ENCODE measurements at regions not wholly inside any gene's neighbourhood (a gene's known extent, or its start where the extent isn't known, plus 50 kb on each side); places are given as distances from the start of the nearest gene placed in this dataset.
"Not testable (repeated sequence)": the region's sequence is repeated elsewhere in the genome, so short reads cannot be mapped to it uniquely, and the experiment has no call there.

DNA sequence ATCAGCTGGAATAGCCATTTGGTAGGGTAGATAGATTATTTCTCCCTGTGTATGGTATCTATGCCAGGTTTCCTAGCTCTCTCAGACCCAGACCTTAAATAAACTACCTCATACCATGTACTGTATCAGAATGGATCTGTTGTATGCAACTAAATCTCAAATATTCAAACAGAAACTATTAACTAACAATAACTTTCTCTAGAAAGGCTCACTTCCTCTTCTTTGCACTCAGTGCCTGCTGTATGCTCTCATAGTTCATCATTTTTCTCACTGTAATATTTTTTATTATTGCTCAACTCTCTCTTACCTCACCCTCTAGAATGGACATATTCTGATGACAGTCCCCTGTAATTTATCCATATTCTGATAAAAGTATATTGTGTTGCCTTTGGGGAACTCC, 182.4 kb downstream of the TOX3 start:
- Histone ChIP-seq H3K4me3 (ENCODE audit: low read depth, low read length) (no peak overlapping the region), H3K9me3 (ENCODE audit: control insufficient read depth, insufficient read depth, low read length) (no peaks in the 10 kb centered on the region), H3K36me3 (ENCODE audit: control insufficient read depth, insufficient read depth, low read length) (no peaks in the 10 kb centered on the region), H3K27me3 (ENCODE audit: control insufficient read depth, insufficient read depth, low read length) (no peaks in the 10 kb centered on the region), H3K4me1 (ENCODE audit: control insufficient read depth, insufficient read depth, low read length) (no peaks in the 10 kb centered on the region), H3K27ac (ENCODE audit: low read depth, low read length) (no peak overlapping the region)
- no peak for DNase-seq (ENCODE audit: low read depth in 4 of 6, low spot score in 6 of 6)

DNA sequence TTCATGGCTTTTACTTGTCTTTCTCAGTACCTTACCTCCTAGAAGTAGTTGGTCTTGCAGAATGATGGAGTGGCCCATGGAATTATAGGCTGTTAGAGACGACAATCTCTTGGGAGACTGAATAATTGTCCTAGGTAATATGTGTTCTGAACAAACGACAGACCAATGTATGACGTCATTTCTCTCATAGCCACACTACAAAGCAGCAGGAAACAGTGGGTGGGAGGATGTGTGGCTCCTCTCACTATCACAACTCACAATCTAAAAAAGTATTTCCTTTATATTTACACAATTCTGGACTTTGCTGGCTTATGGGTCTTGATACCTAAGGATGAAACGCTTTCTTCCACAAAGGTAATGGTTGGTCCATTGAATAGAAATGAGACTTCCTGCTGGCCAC, 183.9 kb downstream of the TOX3 start:
- no peak overlapping the region for H3K27ac ChIP-seq (ENCODE audit: low read depth, low read length)

DNA sequence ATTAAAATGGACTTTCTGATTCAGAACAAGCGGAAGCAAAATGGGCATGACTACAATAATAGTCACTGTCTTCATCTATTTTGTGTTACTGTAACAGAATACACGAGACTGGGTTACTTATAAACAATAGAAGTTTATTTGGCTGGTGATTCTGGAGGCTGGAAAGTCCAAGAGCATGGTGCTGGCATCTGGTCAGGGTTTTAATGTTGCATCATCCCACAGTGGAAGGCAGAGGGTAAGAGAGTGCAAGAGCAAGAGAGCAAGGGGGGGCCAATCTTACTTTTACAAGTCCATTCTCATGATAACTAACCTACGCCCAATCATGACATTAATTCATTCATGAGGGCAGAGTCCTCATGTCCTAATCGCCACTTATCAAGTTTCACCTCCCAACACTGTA, 189.2 kb downstream of the TOX3 start:
- DNase-seq (ENCODE audit: low read depth in 4 of 6, low spot score in 6 of 6) = no peak
- no peak overlapping the region for H3K4me3 ChIP-seq (ENCODE audit: low read depth, low read length)
- H3K27me3 ChIP-seq (ENCODE audit: control insufficient read depth, insufficient read depth, low read length) = no peaks in the 10 kb centered on the region
- no peaks in the 10 kb centered on the region for H3K36me3 ChIP-seq (ENCODE audit: control insufficient read depth, insufficient read depth, low read length)
- WGBS (ENCODE audit: insufficient coverage) = 100% methylated on average over 2 of the region's 4 CpGs
- no peaks in the 10 kb centered on the region for H3K4me1 ChIP-seq (ENCODE audit: control insufficient read depth, insufficient read depth, low read length)
- no peak overlapping the region for H3K27ac ChIP-seq (ENCODE audit: low read depth, low read length)
- H3K9me3 ChIP-seq (ENCODE audit: control insufficient read depth, insufficient read depth, low read length) = peaks cover 3% of the 10 kb centered on the region

More for the DNA sequence above, 183.9 kb downstream of the TOX3 start:
- Histone ChIP-seq H3K36me3 (ENCODE audit: control insufficient read depth, insufficient read depth, low read length) (no peaks in the 10 kb centered on the region), H3K27me3 (ENCODE audit: control insufficient read depth, insufficient read depth, low read length) (no peaks in the 10 kb centered on the region), H3K9me3 (ENCODE audit: control insufficient read depth, insufficient read depth, low read length) (no peaks in the 10 kb centered on the region), H3K4me3 (ENCODE audit: low read depth, low read length) (no peak overlapping the region), H3K4me1 (ENCODE audit: control insufficient read depth, insufficient read depth, low read length) (no peaks in the 10 kb centered on the region)
- no CpG with 5 or more reads among the region's 4 CpGs for WGBS (ENCODE audit: insufficient coverage)
- no peak for DNase-seq (ENCODE audit: low read depth in 4 of 6, low spot score in 6 of 6)

DNA sequence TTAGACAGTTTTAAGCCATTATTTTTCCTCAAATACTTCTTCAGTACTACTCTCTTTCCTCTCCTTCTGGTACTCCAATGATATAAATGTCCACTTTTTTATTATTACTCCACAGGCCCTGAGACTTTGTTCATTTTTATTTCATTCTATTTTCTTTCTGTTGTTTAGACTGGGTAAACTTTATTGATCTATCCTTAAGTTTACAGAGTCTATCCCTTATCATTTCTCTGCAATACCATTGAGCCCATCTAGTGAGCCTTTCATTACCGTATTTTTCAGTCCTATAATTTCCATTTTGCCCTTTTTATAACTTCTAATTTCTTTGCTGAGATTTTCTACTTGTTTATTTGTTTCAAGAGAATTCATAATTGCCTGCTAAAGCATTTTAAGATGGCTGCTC, 193.7 kb downstream of the TOX3 start:
- Histone ChIP-seq H3K27ac (ENCODE audit: low read depth, low read length) (no peak overlapping the region), H3K27me3 (ENCODE audit: control insufficient read depth, insufficient read depth, low read length) (no peaks in the 10 kb centered on the region), H3K36me3 (ENCODE audit: control insufficient read depth, insufficient read depth, low read length) (no peaks in the 10 kb centered on the region), H3K4me1 (ENCODE audit: control insufficient read depth, insufficient read depth, low read length) (no peaks in the 10 kb centered on the region), H3K4me3 (ENCODE audit: low read depth, low read length) (no peak overlapping the region), H3K9me3 (ENCODE audit: control insufficient read depth, insufficient read depth, low read length) (peaks cover 3% of the 10 kb centered on the region)
- no CpG with 5 or more reads among the region's 1 CpG for WGBS (ENCODE audit: insufficient coverage)
- no peak for DNase-seq (ENCODE audit: low read depth in 4 of 6, low spot score in 6 of 6)

DNA sequence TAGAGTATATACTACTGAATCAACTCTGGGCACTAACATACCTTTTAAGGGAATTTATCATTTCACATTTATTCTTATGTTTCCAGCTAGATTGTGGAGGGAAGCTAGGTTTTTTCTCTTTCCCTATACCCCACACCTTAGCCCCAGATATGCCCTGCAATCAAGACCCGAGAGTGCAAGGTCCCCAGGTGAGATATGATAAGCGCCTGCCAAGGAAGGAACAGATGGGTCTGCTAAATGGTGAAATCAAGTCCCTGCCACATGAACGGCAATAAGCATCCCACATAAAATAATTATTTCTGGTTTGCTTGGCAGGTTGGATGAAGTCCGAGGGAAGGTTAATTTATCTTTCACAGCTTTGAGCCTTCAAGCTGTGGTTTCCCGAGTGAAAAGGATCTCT, 195.5 kb downstream of the TOX3 start:
- H3K4me1 ChIP-seq (ENCODE audit: control insufficient read depth, insufficient read depth, low read length) = no peaks in the 10 kb centered on the region
- no peaks in the 10 kb centered on the region for H3K9me3 ChIP-seq (ENCODE audit: control insufficient read depth, insufficient read depth, low read length)
- DNase-seq (ENCODE audit: low read depth in 4 of 6, low spot score in 6 of 6) = peak in 1 of 6 donors; percentile 24
- H3K27me3 ChIP-seq (ENCODE audit: control insufficient read depth, insufficient read depth, low read length) = no peaks in the 10 kb centered on the region
- H3K36me3 ChIP-seq (ENCODE audit: control insufficient read depth, insufficient read depth, low read length) = no peaks in the 10 kb centered on the region
- no peak overlapping the region for H3K27ac ChIP-seq (ENCODE audit: low read depth, low read length)
- no peak overlapping the region for H3K4me3 ChIP-seq (ENCODE audit: low read depth, low read length)
- no CpG with 5 or more reads among the region's 5 CpGs for whole genome bisulfite sequencing (ENCODE audit: insufficient coverage)

DNA sequence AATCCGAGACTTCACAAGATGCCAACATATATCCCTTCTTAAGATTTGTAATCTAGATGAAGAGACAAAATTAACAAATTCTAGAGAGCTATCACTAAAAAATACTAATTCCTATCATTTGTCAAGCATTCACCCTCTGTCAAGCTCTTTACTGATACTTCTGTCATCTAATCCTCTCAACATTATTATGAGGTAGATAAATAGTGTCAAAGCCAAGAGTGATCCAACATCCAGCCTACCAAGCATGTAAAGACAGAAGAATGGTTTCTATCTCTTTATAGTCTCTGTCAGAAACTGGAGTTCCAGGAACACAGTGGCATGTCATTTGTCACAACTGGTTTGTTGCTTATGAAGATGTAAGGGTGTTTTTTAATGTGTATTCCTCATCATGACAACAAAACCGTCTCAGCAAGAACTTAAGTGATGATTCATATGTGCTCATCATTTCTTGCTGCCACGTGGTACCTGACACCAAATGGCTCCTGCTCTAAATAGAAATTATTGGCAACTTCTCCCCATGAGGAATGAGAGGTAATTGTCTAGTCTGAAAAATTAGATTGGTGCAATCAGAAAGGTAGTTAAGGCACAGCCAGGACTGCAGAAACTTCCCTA, 196.8 kb downstream of the TOX3 start:
- Histone ChIP-seq H3K27me3 (ENCODE audit: control insufficient read depth, insufficient read depth, low read length) (no peaks in the 10 kb centered on the region), H3K27ac (ENCODE audit: low read depth, low read length) (no peak overlapping the region), H3K4me3 (ENCODE audit: low read depth, low read length) (no peak overlapping the region), H3K9me3 (ENCODE audit: control insufficient read depth, insufficient read depth, low read length) (no peaks in the 10 kb centered on the region), H3K36me3 (ENCODE audit: control insufficient read depth, insufficient read depth, low read length) (no peaks in the 10 kb centered on the region), H3K4me1 (ENCODE audit: control insufficient read depth, insufficient read depth, low read length) (no peaks in the 10 kb centered on the region)
- no peak for DNase-seq (ENCODE audit: low read depth in 4 of 6, low spot score in 6 of 6)
- no CpG with 5 or more reads among the region's 3 CpGs for WGBS (ENCODE audit: insufficient coverage)

DNA sequence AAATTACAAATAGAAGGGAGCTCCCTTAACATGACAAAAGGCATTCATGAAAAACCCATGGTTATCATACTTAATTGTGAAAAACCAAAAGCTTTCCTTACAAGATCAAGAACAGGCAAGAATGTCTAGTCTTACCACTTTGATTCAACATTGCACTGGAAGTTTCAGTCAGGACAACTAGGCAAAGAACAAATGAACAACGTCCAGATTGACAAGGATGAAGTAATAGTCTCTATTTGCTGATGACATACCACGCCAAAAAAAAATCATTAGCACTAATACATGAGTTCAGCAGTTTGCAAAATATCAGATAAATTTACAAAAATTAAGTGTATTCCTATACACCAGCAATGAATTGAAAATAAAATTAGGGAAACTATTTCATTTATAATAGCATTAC, 200.2 kb downstream of the TOX3 start:
- no CpG with 5 or more reads among the region's 2 CpGs for WGBS (ENCODE audit: insufficient coverage)
- H3K4me3 ChIP-seq (ENCODE audit: low read depth, low read length) = no peak overlapping the region
- H3K27me3 ChIP-seq (ENCODE audit: control insufficient read depth, insufficient read depth, low read length) = no peaks in the 10 kb centered on the region

DNA sequence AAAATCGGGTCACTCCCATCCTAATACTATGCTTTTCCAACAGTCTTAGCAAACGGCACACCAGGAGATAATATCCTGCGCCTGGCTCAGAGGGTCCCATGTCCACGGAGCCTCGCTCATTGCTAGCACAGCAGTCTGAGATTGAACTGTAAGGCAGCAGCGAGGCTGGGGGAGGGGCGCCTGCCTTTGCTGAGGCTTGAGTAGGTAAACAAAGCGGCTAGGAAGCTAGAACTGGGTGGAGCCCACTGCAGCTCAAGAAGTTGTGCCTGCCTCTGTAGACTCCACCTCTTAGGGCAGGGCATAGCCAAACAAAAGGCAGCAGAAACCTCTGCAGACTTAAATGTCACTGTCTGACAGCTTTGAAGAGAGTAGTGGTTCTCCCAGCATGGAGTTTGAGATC, 213.3 kb downstream of the TOX3 start:
- H3K4me3 ChIP-seq (ENCODE audit: low read depth, low read length); H3K27ac ChIP-seq (ENCODE audit: low read depth, low read length); H3K36me3 ChIP-seq (ENCODE audit: control insufficient read depth, insufficient read depth, low read length); H3K9me3 ChIP-seq (ENCODE audit: control insufficient read depth, insufficient read depth, low read length); DNase-seq (ENCODE audit: low read depth in 4 of 6, low spot score in 6 of 6); H3K27me3 ChIP-seq (ENCODE audit: control insufficient read depth, insufficient read depth, low read length); H3K4me1 ChIP-seq (ENCODE audit: control insufficient read depth, insufficient read depth, low read length): not testable (repeated sequence)
- 89% methylated on average over 8 of the region's 8 CpGs for WGBS (ENCODE audit: insufficient coverage)

More for the DNA sequence above, 200.2 kb downstream of the TOX3 start:
- no peak overlapping the region for H3K27ac ChIP-seq (ENCODE audit: low read depth, low read length)
- H3K4me1 ChIP-seq (ENCODE audit: control insufficient read depth, insufficient read depth, low read length) = no peaks in the 10 kb centered on the region
- no peaks in the 10 kb centered on the region for H3K9me3 ChIP-seq (ENCODE audit: control insufficient read depth, insufficient read depth, low read length)
- DNase-seq (ENCODE audit: low read depth in 4 of 6, low spot score in 6 of 6) = no peak
- no peaks in the 10 kb centered on the region for H3K36me3 ChIP-seq (ENCODE audit: control insufficient read depth, insufficient read depth, low read length)

DNA sequence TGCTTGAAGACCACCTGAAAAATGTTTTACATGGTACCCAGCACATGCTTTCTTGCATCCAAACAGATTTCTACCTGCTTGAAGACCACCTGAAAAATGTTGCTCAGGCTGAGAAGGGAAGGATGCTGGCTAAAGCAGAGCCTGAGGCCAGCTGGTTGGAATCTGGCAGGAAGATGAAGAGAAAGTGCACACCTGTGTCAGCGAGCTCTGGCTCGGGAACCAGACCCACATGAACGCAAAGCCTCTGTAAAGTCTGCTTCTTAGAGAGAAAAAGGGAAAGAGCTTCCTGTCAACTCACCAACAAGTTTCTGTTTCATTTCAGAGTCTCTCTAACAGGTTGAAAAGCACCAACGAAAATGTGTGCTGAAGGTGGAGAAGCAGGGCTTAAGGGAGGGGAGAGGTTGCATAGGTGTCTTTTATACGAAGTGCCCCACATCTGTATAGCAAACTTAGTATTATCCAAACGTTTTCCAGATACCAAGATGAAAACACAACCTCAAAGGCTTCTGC, 226.0 kb downstream of the TOX3 start:
- Histone ChIP-seq H3K27me3 (ENCODE audit: control insufficient read depth, insufficient read depth, low read length) (no peaks in the 10 kb centered on the region), H3K4me1 (ENCODE audit: control insufficient read depth, insufficient read depth, low read length) (no peaks in the 10 kb centered on the region), H3K27ac (ENCODE audit: low read depth, low read length) (no peak overlapping the region), H3K4me3 (ENCODE audit: low read depth, low read length) (no peak overlapping the region), H3K36me3 (ENCODE audit: control insufficient read depth, insufficient read depth, low read length) (no peaks in the 10 kb centered on the region), H3K9me3 (ENCODE audit: control insufficient read depth, insufficient read depth, low read length) (no peaks in the 10 kb centered on the region)
- no peak for DNase-seq (ENCODE audit: low read depth in 4 of 6, low spot score in 6 of 6)
- no CpG with 5 or more reads among the region's 6 CpGs for WGBS (ENCODE audit: insufficient coverage)

DNA sequence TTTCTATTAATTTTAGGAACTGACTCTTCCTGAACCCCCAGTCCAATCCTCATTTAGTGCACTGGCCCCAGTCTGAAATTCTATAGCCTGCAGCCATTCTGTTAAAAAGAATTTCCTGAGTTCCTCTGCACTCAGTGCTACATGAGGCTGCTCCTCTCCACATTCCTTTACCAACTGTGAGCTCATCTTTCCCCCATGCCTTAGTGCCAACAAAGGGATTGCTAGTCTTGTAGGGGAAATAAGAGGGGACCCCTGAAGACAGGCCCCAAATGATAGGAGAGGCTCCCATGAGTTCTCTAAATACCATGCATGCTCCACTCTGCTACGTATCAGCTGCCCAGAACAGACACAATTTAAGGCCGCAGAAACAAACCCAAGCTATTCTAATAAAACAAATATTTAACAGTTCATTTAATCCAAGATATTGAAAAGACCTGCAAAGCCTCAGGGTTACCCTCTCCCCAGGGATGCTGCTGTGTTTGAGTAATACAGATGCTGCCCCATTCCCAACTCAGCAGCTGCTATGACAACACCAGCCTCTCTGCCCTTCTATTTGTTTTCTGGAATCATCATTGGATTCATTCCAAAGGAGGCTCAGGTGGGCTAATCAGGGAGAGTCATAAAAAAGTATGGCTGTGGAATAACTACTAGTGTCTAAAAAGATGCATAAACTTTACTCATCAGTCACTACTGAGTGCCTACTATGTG, 228.5 kb downstream of the TOX3 start:
- DNase-seq (ENCODE audit: low read depth in 4 of 6, low spot score in 6 of 6) = peak in 1 of 6 donors; percentile 83
- Histone ChIP-seq H3K9me3 (ENCODE audit: control insufficient read depth, insufficient read depth, low read length) (no peaks in the 10 kb centered on the region), H3K27me3 (ENCODE audit: control insufficient read depth, insufficient read depth, low read length) (no peaks in the 10 kb centered on the region), H3K27ac (ENCODE audit: low read depth, low read length) (no peak overlapping the region), H3K36me3 (ENCODE audit: control insufficient read depth, insufficient read depth, low read length) (no peaks in the 10 kb centered on the region), H3K4me3 (ENCODE audit: low read depth, low read length) (no peak overlapping the region), H3K4me1 (ENCODE audit: control insufficient read depth, insufficient read depth, low read length) (no peaks in the 10 kb centered on the region)
- WGBS (ENCODE audit: insufficient coverage) = 30% methylated on average over 2 of the region's 2 CpGs
